ENCODE measurements at regions not wholly inside any gene's neighbourhood (a gene's known extent, or its start where the extent isn't known, plus 50 kb on each side); places are given as distances from the start of the nearest gene placed in this dataset.
"Not testable (repeated sequence)": the region's sequence is repeated elsewhere in the genome, so short reads cannot be mapped to it uniquely, and the experiment has no call there.

DNA sequence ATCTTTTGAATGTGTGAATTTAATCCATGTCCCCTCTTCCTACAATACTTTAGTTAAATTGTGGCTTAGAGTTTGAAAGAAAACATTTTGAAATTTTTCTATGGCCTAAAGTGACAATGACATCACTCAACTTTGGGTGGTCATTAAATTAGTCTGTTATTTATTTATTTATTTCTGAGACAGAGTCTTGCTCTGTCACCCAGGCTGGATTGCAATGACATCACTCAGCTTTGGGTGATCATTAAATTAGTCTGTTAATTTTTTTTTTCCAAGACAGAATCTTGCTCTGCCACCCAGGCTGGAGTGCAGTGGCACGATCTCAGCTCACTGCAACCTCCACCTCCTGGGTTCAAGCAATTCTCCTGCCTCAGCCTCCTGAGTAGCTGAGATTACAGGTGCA lies 322.5 kb downstream of the SOX2 start:
- not testable (repeated sequence) for TF ChIP-seq CTCF (IDR thresholded peaks at IDR 0.05; ENCODE audit: low read length); EZH2 (IDR thresholded peaks at IDR 0.05; ENCODE audit: borderline replicate concordance, low read length)

Data from OCI-LY1 (cell line).